HepG2 (cell line): ENCODE measurements at regions not wholly inside any gene's neighbourhood (a gene's known extent, or its start where the extent isn't known, plus 50 kb on each side); places are given as distances from the start of the nearest gene placed in this dataset.

Experiments
- ATAC-seq: fragments of 200-7000 bp; cut with Tn5 transposase; 3 replicates; pipeline ENCODE4 v1.9.1; 2020; ENCODE audit warnings: mild to moderate bottlenecking, moderate library complexity
- BruUV-seq: library from RNA; stranded (reverse); fragments of 400-500 nt; replicated peaks from 2 replicates; lab custom pipeline; 2021; lab: Mats Ljungman, UMichigan
- CTCF ChIA-PET: fragments of 300-600 bp; formaldehyde crosslinking; extraction: SDS; loops from one replicate; lab custom pipeline; 2021; ENCODE audit warnings: low total read pairs, inconsistent platforms, low intra/inter-chr PET ratio; lab: Yijun Ruan, JAX
- POLR2A ChIA-PET: fragments of 350-600 bp; sonication (Branson Sonifier 250); formaldehyde crosslinking; loops from one replicate; lab custom pipeline; 2020; ENCODE audit warnings: antibody characterized with exemption, inconsistent platforms; lab: Yijun Ruan, JAX
- DNase-seq: peaks from one replicate; pipeline ENCODE4 v3.0.0-alpha.2; 2015; ENCODE audit warnings: low spot score
- FAIRE-seq: peaks from 3 replicates; lab custom pipeline; 2011; peaks lifted over from hg19 to GRCh38; lab: Jason Lieb, UNC
- H2AFZ ChIP-seq: one replicate; pipeline ENCODE4 v1.6.1; 2011; ENCODE audit warnings: low read length, inconsistent platforms
- H3K27ac ChIP-seq: fragments of 300-600 bp; 3 replicates; pipeline ENCODE4 v1.8.0; 2011; ENCODE audit warnings: mixed run types, mild to moderate bottlenecking, mixed read lengths, low read length, inconsistent platforms; ENCODE audit not compliant: insufficient read depth; ENCODE audit errors: extremely low read length
- H3K27me3 ChIP-seq, 2 experiments: fragments of 200-600 bp in 1 of 2; 2 replicates in 1 of 2; 3 replicates in 1 of 2; pipeline versions ENCODE4 v1.6.0 to v1.8.0; 2011; ENCODE audit warnings: low read length in 2 of 2, mild to moderate bottlenecking in 2 of 2, moderate library complexity in 2 of 2, inconsistent platforms in 1 of 2; ENCODE audit not compliant: insufficient read depth in 2 of 2, control insufficient read depth in 1 of 2
- H3K36me3 ChIP-seq, 2 experiments: fragments of 200-600 bp in 1 of 2; replicated peaks in 1 of 2; 2 replicates in 1 of 2; 3 replicates in 1 of 2; pipeline versions ENCODE4 v1.5.1 to v1.8.0; 2011; ENCODE audit warnings: low read length in 2 of 2, inconsistent platforms in 1 of 2; ENCODE audit not compliant: insufficient read depth in 2 of 2, control insufficient read depth in 1 of 2
- H3K4me1 ChIP-seq: 2 replicates; pipeline ENCODE4 v1.5.1; 2012; ENCODE audit warnings: low read length, inconsistent platforms; ENCODE audit not compliant: insufficient read depth
- H3K4me2 ChIP-seq: 2 replicates; pipeline ENCODE4 v1.6.0; 2011; ENCODE audit warnings: low read depth, low read length, inconsistent platforms
- H3K4me3 ChIP-seq, 3 experiments: fragments of 200-600 bp in 1 of 3; sonication (generic), shearing (Covaris generic) in 1 of 3; replicated peaks in 1 of 3; 2 replicates each; pipeline ENCODE4 v1.5.1; 2011 to 2016; ENCODE audit warnings: low read length in 3 of 3, inconsistent platforms in 2 of 3, low read depth in 2 of 3, mild to moderate bottlenecking in 2 of 3, control low read depth in 1 of 3, mixed read lengths in 1 of 3; ENCODE audit not compliant: insufficient read depth in 1 of 3
- H3K79me2 ChIP-seq: one replicate; pipeline ENCODE4 v1.6.1; 2011; ENCODE audit warnings: low read length, inconsistent platforms; ENCODE audit not compliant: insufficient read depth
- H3K9ac ChIP-seq: 2 replicates; pipeline ENCODE4 v1.6.0; 2011; ENCODE audit warnings: mild to moderate bottlenecking, low read depth, low read length, inconsistent platforms; ENCODE audit not compliant: insufficient read depth
- H3K9me3 ChIP-seq: 2 replicates; pipeline ENCODE4 v1.5.1; 2012; ENCODE audit warnings: mild to moderate bottlenecking, low read length
- H4K20me1 ChIP-seq: 2 replicates; pipeline ENCODE4 v1.6.0; 2011; ENCODE audit warnings: inconsistent platforms, mild to moderate bottlenecking, low read length, moderate library complexity; ENCODE audit not compliant: insufficient read depth
- BHLHE40 ChIP-seq: IDR thresholded peaks from 2 replicates; pipeline ENCODE4 v1.6.1; 2011; ENCODE audit warnings: low read length, improper control_type of control experiment
- CBX1 ChIP-seq: IDR thresholded peaks from one replicate; pipeline ENCODE4 v1.6.1; 2016; ENCODE audit warnings: antibody characterized with exemption, low read depth
- GLI4 ChIP-seq: sonication (generic); formaldehyde crosslinking; IDR thresholded peaks from 2 replicates; pipeline ENCODE4 v1.5.1; 2020; ENCODE audit warnings: missing genetic modification reagents, mild to moderate bottlenecking, moderate library complexity, borderline replicate concordance
- HDAC2 ChIP-seq: sonication (generic); formaldehyde crosslinking; IDR thresholded peaks from 2 replicates; pipeline ENCODE4 v1.4.0; 2020; ENCODE audit warnings: missing genetic modification reagents
- HMG20B ChIP-seq: conservative IDR thresholded peaks from 2 replicates; pipeline ENCODE4 v1.6.1; 2016; ENCODE audit warnings: missing genetic modification reagents, missing compliant biosample characterization
- MBD4 ChIP-seq: IDR thresholded peaks from 2 replicates; pipeline ENCODE4 v1.6.1; 2012; ENCODE audit warnings: low read length, inconsistent platforms, borderline replicate concordance
- MEIS1 ChIP-seq: sonication (generic); formaldehyde crosslinking; IDR thresholded peaks from 2 replicates; pipeline ENCODE4 v1.9.0; 2021; ENCODE audit warnings: mild to moderate bottlenecking, missing genetic modification reagents, moderate library complexity, borderline replicate concordance
- NFYB ChIP-seq: sonication (generic); formaldehyde crosslinking; IDR thresholded peaks from 2 replicates; pipeline ENCODE4 v1.4.0; 2020; ENCODE audit warnings: missing genetic modification reagents
- PRMT3 ChIP-seq: sonication (generic); formaldehyde crosslinking; IDR thresholded peaks from 2 replicates; pipeline ENCODE4 v1.8.1; 2022; ENCODE audit warnings: low read depth, mild to moderate bottlenecking, moderate library complexity, missing genetic modification reagents, borderline replicate concordance
- RCOR2 ChIP-seq: IDR thresholded peaks from 2 replicates; pipeline ENCODE4 v1.6.1; 2016; ENCODE audit warnings: missing biosample characterization, missing genetic modification reagents
- RXRA ChIP-seq: sonication (generic); formaldehyde crosslinking; IDR thresholded peaks from 2 replicates; pipeline ENCODE4 v1.5.1; 2020; ENCODE audit warnings: missing genetic modification reagents
- TRIM22 ChIP-seq: fragments of 450-650 bp; IDR thresholded peaks from 2 replicates; pipeline ENCODE4 v1.6.1; 2017
- YEATS4 ChIP-seq: sonication (generic); formaldehyde crosslinking; IDR thresholded peaks from 2 replicates; pipeline ENCODE4 v1.4.0; 2020; ENCODE audit warnings: missing genetic modification reagents, borderline replicate concordance
- ZNF30 ChIP-seq: sonication (generic); formaldehyde crosslinking; IDR thresholded peaks from 2 replicates; pipeline ENCODE4 v1.5.0; 2020; ENCODE audit warnings: mild to moderate bottlenecking, missing genetic modification reagents
- ZNF354B ChIP-seq: sonication (generic); formaldehyde crosslinking; IDR thresholded peaks from 2 replicates; pipeline ENCODE4 v1.8.0; 2022; ENCODE audit warnings: mild to moderate bottlenecking, missing genetic modification reagents
- ZNF451 ChIP-seq: sonication (generic); formaldehyde crosslinking; IDR thresholded peaks from 2 replicates; pipeline ENCODE4 v1.5.0; 2020; ENCODE audit warnings: mild to moderate bottlenecking, missing genetic modification reagents
- ZNF556 ChIP-seq: sonication (generic); formaldehyde crosslinking; IDR thresholded peaks from 2 replicates; pipeline ENCODE4 v1.4.0; 2020; ENCODE audit warnings: mild to moderate bottlenecking, missing genetic modification reagents, borderline replicate concordance
- ZNF567 ChIP-seq: sonication (generic); formaldehyde crosslinking; IDR thresholded peaks from 2 replicates; pipeline ENCODE4 v1.8.1; 2023; ENCODE audit warnings: mild to moderate bottlenecking, missing genetic modification reagents, borderline replicate concordance
- ZNF570 ChIP-seq: sonication (generic); formaldehyde crosslinking; IDR thresholded peaks from 2 replicates; pipeline ENCODE4 v1.4.0; 2020; ENCODE audit warnings: mild to moderate bottlenecking, missing genetic modification reagents, borderline replicate concordance
- WGBS: methylation state at CpG from one replicate; pipeline ENCODE4 v1.1.6; 2017; ENCODE audit warnings: low lambda C conversion rate; 5-methylcytosine and 5-hydroxymethylcytosine counted together
- in situ Hi-C: cut with HindIII; loops from 2 replicates; pipeline ENCODE4 v1.10.0; 2017; ENCODE audit warnings: low pct_unique_long_range_greater_than_20kb; ENCODE audit not compliant: extremely low pct_ligation_motif_present
- intact Hi-C: fragments of 100-400 bp; cut with micrococcal nuclease; formaldehyde crosslinking; loops from one replicate; pipeline ENCODE4 v1.10.0; 2022; ENCODE audit not compliant: unreplicated experiment

- TF ChIP-seq ZNF451 (CRISPR knock-in tag), result no peak
- TF ChIP-seq ZNF567 (CRISPR knock-in tag), result no peak
- no peak for TF ChIP-seq TRIM22
- no peak for TF ChIP-seq MBD4
- no peak for TF ChIP-seq RCOR2 (CRISPR knock-in tag)
- no peak for TF ChIP-seq ZNF30 (CRISPR knock-in tag)
- TF ChIP-seq CBX1, result no peak
- TF ChIP-seq ZNF556, result no peak
- no peak for TF ChIP-seq GLI4 (CRISPR knock-in tag)
- TF ChIP-seq YEATS4 (CRISPR knock-in tag), result no peak
- TF ChIP-seq HDAC2 (CRISPR knock-in tag), result no peak
- TF ChIP-seq ZNF354B (CRISPR knock-in tag), result no peak
- no peak for TF ChIP-seq ZNF570 (CRISPR knock-in tag)
- no peak for TF ChIP-seq NFYB (CRISPR knock-in tag)
- TF ChIP-seq MEIS1 (CRISPR knock-in tag), result no peak
- no peak for TF ChIP-seq BHLHE40
- no peak for TF ChIP-seq PRMT3 (CRISPR knock-in tag)
- no peak for TF ChIP-seq RXRA (CRISPR knock-in tag)
- TF ChIP-seq HMG20B (CRISPR knock-in tag), result no peak
- FAIRE-seq, result no peak
- ATAC-seq, result no peak
- BruUV-seq, result no TSS peak
- 100% methylated on average over 2 of the region's 2 CpGs for WGBS
- Histone ChIP-seq H3K36me3 (no peaks in the 10 kb centered on the region), H3K4me1 (peaks cover 56% of the 10 kb centered on the region), H3K27me3 (no peaks in the 10 kb centered on the region), H4K20me1 (no peaks in the 10 kb centered on the region), H3K4me3 (no peak overlapping the region), H2AFZ (no peak overlapping the region), H3K9me3 (no peaks in the 10 kb centered on the region), H3K79me2 (no peaks in the 10 kb centered on the region), H3K27ac (no peak overlapping the region), H3K9ac (no peak overlapping the region), H3K4me2 (no peak overlapping the region)
- intact Hi-C loops (loop anchor here (5.0 kb wide), 1 partner anchor 84 kb away; no protein-coding TSS in a partner anchor), in situ Hi-C loops (no loop called here)
- ChIA-PET POLR2A (interaction anchor here (2.3 kb wide), 1 partner anchor 32 kb away, joined by 44 read pairs; no protein-coding TSS in a partner anchor), CTCF (no interaction called here)
- DNase-seq, result no peak
Observed at GRCh38 chr5:119301210-119301609, 54.6 kb upstream of the TNFAIP8 start.
